Prostate gland (tissue), 2 donors: ENCODE measurements at regions not wholly inside any gene's neighbourhood (a gene's known extent, or its start where the extent isn't known, plus 50 kb on each side); places are given as distances from the start of the nearest gene placed in this dataset.

Source experiments
- DNase-seq: peaks from one replicate; pipeline ENCODE4 v3.0.0-alpha.2; 2019; ENCODE audit warnings: low spot score
- H3K27ac ChIP-seq, 2 donors: fragments of 200-600 bp; sonication (generic); 2 replicates each; pipeline ENCODE4 v1.5.1; 2017 to 2019
- H3K27me3 ChIP-seq: fragments of 200-600 bp; sonication (generic); replicated peaks from 2 replicates; pipeline ENCODE4 v1.5.1; 2019; ENCODE audit not compliant: insufficient read depth
- H3K36me3 ChIP-seq, 2 donors: fragments of 200-600 bp; sonication (generic); 1 replicate in 1 of 2; 2 replicates in 1 of 2; pipeline versions ENCODE4 v1.5.1 to v1.8.1; 2017 to 2019
- H3K4me1 ChIP-seq: fragments of 200-600 bp; sonication (generic); replicated peaks from 2 replicates; pipeline ENCODE4 v1.5.1; 2019
- H3K4me3 ChIP-seq, 2 donors: fragments of 200-600 bp; sonication (generic); 2 replicates each; pipeline ENCODE4 v1.5.1; 2017 to 2019
- H3K9me3 ChIP-seq: fragments of 200-600 bp; sonication (generic); 2 replicates; pipeline ENCODE4 v1.5.1; 2017
- CTCF ChIP-seq, 4 experiments: fragments of 200-600 bp in 2 of 4; fragments of 450-650 bp in 2 of 4; sonication (generic) in 2 of 4; IDR thresholded peaks; 1 replicate in 3 of 4; 2 replicates in 1 of 4; pipeline ENCODE4 v1.5.1; 2016 to 2019; ENCODE audit warnings: antibody characterized with exemption in 4 of 4, mild to moderate bottlenecking in 2 of 4, moderate library complexity in 2 of 4
- POLR2A ChIP-seq: fragments of 450-650 bp; IDR thresholded peaks from one replicate; pipeline ENCODE4 v1.6.1; 2016; ENCODE audit warnings: antibody characterized with exemption, mild to moderate bottlenecking
- POLR2AphosphoS5 ChIP-seq: sonication (generic); formaldehyde crosslinking; IDR thresholded peaks from one replicate; pipeline ENCODE4 v1.6.1; 2017; ENCODE audit warnings: antibody characterized with exemption
- WGBS: methylation state at CpG from one replicate; pipeline ENCODE4 v1.1.5; 2018; 5-methylcytosine and 5-hydroxymethylcytosine counted together
- intact Hi-C: fragments of 100-400 bp; cut with DNase I; formaldehyde crosslinking; loops from one replicate; pipeline ENCODE4 v1.14.2; 2022

DNA sequence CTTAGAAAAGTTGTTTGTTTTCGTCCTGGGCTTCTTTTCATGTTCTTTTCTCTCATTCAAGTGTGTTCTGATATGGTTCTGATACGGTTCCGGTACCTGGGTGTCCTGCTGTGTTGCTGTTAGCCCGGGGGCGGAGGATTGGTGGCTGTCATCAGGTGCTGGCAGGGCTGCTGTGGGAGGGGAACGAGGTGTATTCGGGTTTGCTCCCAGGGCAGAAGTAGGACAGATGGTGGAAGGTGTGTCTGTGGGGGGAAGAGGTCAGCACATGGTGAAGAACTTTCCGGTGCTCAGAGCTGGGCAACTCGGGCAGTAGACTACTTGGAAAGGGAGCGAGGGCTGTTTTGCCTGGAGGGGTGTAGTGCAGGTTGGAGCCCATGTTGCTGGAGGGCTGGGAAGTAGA, 70.2 kb downstream of the SLC25A47 start:
- no peak overlapping the region for H3K4me3 ChIP-seq
- intact Hi-C loops: no loop called here
- no peak for DNase-seq
- H3K36me3 ChIP-seq: no peaks in the 10 kb centered on the region
- H3K27ac ChIP-seq: no peak overlapping the region
- no peaks in the 10 kb centered on the region for H3K27me3 ChIP-seq
- no peaks in the 10 kb centered on the region for H3K9me3 ChIP-seq
- WGBS: 51% methylated on average over 10 of the region's 10 CpGs
- TF ChIP-seq CTCF (IDR thresholded peaks at IDR 0.05) (no peak), POLR2A (no peak), POLR2AphosphoS5 (no peak)
- H3K4me1 ChIP-seq: peaks cover 23% of the 10 kb centered on the region

DNA sequence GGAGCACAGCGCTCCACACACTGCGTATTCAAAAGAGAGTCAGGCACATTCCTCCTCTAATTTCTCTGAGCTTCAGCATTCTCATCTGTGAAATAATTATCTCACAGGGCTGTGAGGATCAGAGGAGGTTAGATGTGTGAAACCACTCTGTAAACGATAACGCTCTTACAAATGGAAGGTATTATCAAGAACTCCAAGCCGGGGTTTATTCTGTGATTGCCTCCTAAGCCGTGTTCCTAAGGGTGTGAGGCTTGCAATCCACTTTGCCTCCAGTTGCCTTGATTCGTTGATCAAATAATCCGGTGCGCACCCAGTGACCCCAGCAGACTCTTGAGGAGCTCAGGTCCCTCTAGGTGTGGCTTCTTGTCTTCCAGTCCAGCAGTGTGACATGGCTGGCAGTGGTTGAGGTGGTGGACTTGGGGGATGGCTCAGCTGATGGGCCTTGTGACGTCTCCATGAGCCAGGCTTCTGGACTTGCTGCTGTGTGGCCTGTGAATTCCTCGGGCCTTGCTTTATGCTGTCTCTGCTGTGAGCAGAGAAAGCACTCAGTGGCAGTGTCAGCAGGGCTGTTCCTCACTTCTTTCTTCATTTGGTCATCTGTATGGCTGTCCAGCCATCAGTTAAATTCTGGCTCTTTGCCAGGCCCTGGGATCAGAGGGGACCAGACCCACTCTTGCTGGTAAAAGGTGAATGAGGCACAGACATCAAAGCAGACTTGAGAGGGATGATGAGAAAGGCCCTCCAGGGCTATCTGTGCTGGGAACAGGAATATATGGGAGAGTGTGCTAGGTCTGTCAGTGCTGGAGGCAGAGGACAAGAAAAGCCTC, 71.0 kb downstream of the SLC25A47 start:
- no peaks in the 10 kb centered on the region for H3K36me3 ChIP-seq

GRCh38 chr14:100394886-100395672, 71.9 kb downstream of the SLC25A47 start:
- Histone ChIP-seq H3K9me3 (no peaks in the 10 kb centered on the region), H3K27me3 (no peaks in the 10 kb centered on the region), H3K27ac (no peak overlapping the region), H3K36me3 (no peaks in the 10 kb centered on the region), H3K4me3 (no peak overlapping the region), H3K4me1 (peaks cover 17% of the 10 kb centered on the region)
- no peak for DNase-seq
- TF ChIP-seq POLR2A (no peak), POLR2AphosphoS5 (no peak), CTCF (IDR thresholded peaks at IDR 0.05) (no peak)
- intact Hi-C loops: no loop called here
- WGBS: 92% methylated on average over 14 of the region's 14 CpGs

More for the DNA sequence above, 71.0 kb downstream of the SLC25A47 start:
- no peaks in the 10 kb centered on the region for H3K9me3 ChIP-seq
- H3K4me1 ChIP-seq: peaks cover 22% of the 10 kb centered on the region
- H3K4me3 ChIP-seq: no peak overlapping the region
- intact Hi-C loops: no loop called here
- no peaks in the 10 kb centered on the region for H3K27me3 ChIP-seq
- H3K27ac ChIP-seq: no peak overlapping the region
- TF ChIP-seq CTCF (IDR thresholded peaks at IDR 0.05): no peak
- no peak for TF ChIP-seq POLR2A
- no peak for TF ChIP-seq POLR2AphosphoS5
- DNase-seq: no peak
- WGBS: 97% methylated on average over 11 of the region's 11 CpGs

DNA sequence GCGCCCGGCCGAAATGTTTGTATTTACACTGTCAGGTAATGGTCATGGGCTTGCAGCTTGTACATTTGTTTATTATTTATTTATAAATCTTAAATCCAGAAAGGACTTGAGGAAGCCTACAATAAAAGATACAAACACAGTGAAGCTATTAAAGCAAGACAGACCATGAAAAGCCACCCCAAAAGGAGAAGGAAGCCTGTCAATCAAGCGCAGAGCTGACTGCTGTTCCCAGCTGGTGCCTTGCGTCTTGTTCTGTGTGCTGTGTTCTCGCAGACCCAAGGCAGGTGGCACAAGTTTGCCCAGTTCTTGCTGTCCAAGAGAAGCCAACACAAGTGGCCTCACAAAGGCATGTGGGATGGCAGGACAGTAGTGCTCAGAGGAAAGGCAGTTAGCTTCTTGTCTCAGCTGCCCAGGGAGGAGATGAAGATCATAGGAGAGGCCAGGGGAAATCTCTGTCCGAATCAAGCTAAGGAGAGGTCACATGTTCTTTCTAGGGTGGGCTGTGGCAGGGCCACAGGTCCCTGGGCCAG, 73.2 kb downstream of the SLC25A47 start:
- WGBS: 88% methylated on average over 7 of the region's 7 CpGs
- intact Hi-C loops: no loop called here
- H3K4me3 ChIP-seq: no peak overlapping the region
- H3K4me1 ChIP-seq: peaks cover 17% of the 10 kb centered on the region
- no peaks in the 10 kb centered on the region for H3K27me3 ChIP-seq
- H3K27ac ChIP-seq: no peak overlapping the region
- no peaks in the 10 kb centered on the region for H3K36me3 ChIP-seq
- no peaks in the 10 kb centered on the region for H3K9me3 ChIP-seq
- TF ChIP-seq POLR2AphosphoS5 (no peak), CTCF (IDR thresholded peaks at IDR 0.05) (no peak), POLR2A (no peak)
- DNase-seq: no peak
